SK-N-SH treated with all-trans-retinoic acid at 6 μM for 48 hours (cell line): ENCODE measurements at regions not wholly inside any gene's neighbourhood (a gene's known extent, or its start where the extent isn't known, plus 50 kb on each side); places are given as distances from the start of the nearest gene placed in this dataset.

Experiments
- ATAC-seq: fragments of 200-7000 bp; cut with Tn5 transposase; 3 replicates; pipeline ENCODE4 v1.9.1; 2020; ENCODE audit warnings: mild to moderate bottlenecking, moderate library complexity
- ARNTL ChIP-seq: fragments of 450-650 bp; formaldehyde crosslinking; IDR thresholded peaks from 2 replicates; pipeline ENCODE4 v1.5.0; 2020; ENCODE audit warnings: low read depth, mild to moderate bottlenecking, moderate library complexity, borderline replicate concordance
- BACH2 ChIP-seq: fragments of 250-450 bp; sonication (Bioruptor Pico); IDR thresholded peaks from 2 replicates; pipeline ENCODE4 v1.9.0; 2021; ENCODE audit warnings: mild to moderate bottlenecking, borderline replicate concordance
- CSDC2 ChIP-seq: fragments of 250-450 bp; sonication (Bioruptor Pico); IDR thresholded peaks from 2 replicates; pipeline ENCODE4 v1.5.0; 2020; ENCODE audit warnings: mild to moderate bottlenecking, moderate library complexity
- ESRRG ChIP-seq: fragments of 250-450 bp; sonication (Bioruptor Pico); IDR thresholded peaks from 2 replicates; pipeline ENCODE4 v1.6.1; 2021; ENCODE audit warnings: mild to moderate bottlenecking
- GLIS3 ChIP-seq: fragments of 250-450 bp; sonication (Bioruptor Pico); IDR thresholded peaks from 2 replicates; pipeline ENCODE4 v1.5.0; 2020; ENCODE audit warnings: mild to moderate bottlenecking, moderate library complexity
- ISL1 ChIP-seq: fragments of 250-450 bp; sonication (Bioruptor Pico); IDR thresholded peaks from 2 replicates; pipeline ENCODE4 v2.1.2; 2022; ENCODE audit warnings: mild to moderate bottlenecking, moderate library complexity
- OSR1 ChIP-seq: fragments of 250-450 bp; sonication (Bioruptor Pico); IDR thresholded peaks from 2 replicates; pipeline ENCODE4 v1.8.0; 2022; ENCODE audit warnings: moderate library complexity, mild to moderate bottlenecking, inconsistent platforms
- RARB ChIP-seq: fragments of 250-450 bp; sonication (Bioruptor Pico); IDR thresholded peaks from 2 replicates; pipeline ENCODE4 v1.8.0; 2021; ENCODE audit warnings: mild to moderate bottlenecking, moderate library complexity
- SNAI2 ChIP-seq: fragments of 250-450 bp; sonication (Bioruptor Pico); IDR thresholded peaks from 2 replicates; pipeline ENCODE4 v1.5.0; 2020; ENCODE audit warnings: mild to moderate bottlenecking, moderate library complexity
- TCF4 ChIP-seq: fragments of 250-450 bp; sonication (Bioruptor Pico); IDR thresholded peaks from 2 replicates; pipeline ENCODE4 v1.8.0; 2021; ENCODE audit warnings: mild to moderate bottlenecking, moderate library complexity, borderline replicate concordance
- TOX ChIP-seq: fragments of 250-450 bp; sonication (Bioruptor Pico); IDR thresholded peaks from 2 replicates; pipeline ENCODE4 v1.8.0; 2021; ENCODE audit warnings: mild to moderate bottlenecking, moderate library complexity, borderline replicate concordance
- TSHZ2 ChIP-seq: fragments of 250-450 bp; sonication (Bioruptor Pico); IDR thresholded peaks from 2 replicates; pipeline ENCODE4 v1.5.0; 2020; ENCODE audit warnings: mild to moderate bottlenecking, moderate library complexity
- ZC3H10 ChIP-seq: fragments of 250-450 bp; sonication (Bioruptor Pico); IDR thresholded peaks from 2 replicates; pipeline ENCODE4 v1.5.1; 2021; ENCODE audit warnings: mild to moderate bottlenecking, moderate library complexity
- ZFP3 ChIP-seq: fragments of 250-450 bp; sonication (Bioruptor Pico); IDR thresholded peaks from 2 replicates; pipeline ENCODE4 v1.5.0; 2020; ENCODE audit warnings: mild to moderate bottlenecking, moderate library complexity
- ZFP30 ChIP-seq: fragments of 450-650 bp; formaldehyde crosslinking; IDR thresholded peaks from 2 replicates; pipeline ENCODE4 v1.5.0; 2022; ENCODE audit warnings: mild to moderate bottlenecking, moderate library complexity
- ZNF565 ChIP-seq: fragments of 450-650 bp; formaldehyde crosslinking; conservative IDR thresholded peaks from 2 replicates; pipeline ENCODE4 v1.5.0; 2020; ENCODE audit warnings: low read depth, mild to moderate bottlenecking, moderate library complexity
- ZNF70 ChIP-seq: fragments of 450-650 bp; formaldehyde crosslinking; IDR thresholded peaks from 2 replicates; pipeline ENCODE4 v1.5.0; 2020; ENCODE audit warnings: mild to moderate bottlenecking, moderate library complexity
- ZNF8 ChIP-seq: fragments of 450-650 bp; formaldehyde crosslinking; IDR thresholded peaks from 2 replicates; pipeline ENCODE4 v1.5.0; 2020; ENCODE audit warnings: mild to moderate bottlenecking, moderate library complexity
- TF ChIP-seq, protein P1 (sequence below): fragments of 250-450 bp; sonication (Bioruptor Pico); IDR thresholded peaks from 2 replicates; pipeline ENCODE4 v1.8.0; 2020; ENCODE audit warnings: mild to moderate bottlenecking, moderate library complexity, borderline replicate concordance
- TF ChIP-seq, protein P2 (sequence below): fragments of 250-450 bp; sonication (Bioruptor Pico); IDR thresholded peaks from 2 replicates; pipeline ENCODE4 v1.5.1; 2021; ENCODE audit warnings: mild to moderate bottlenecking, moderate library complexity
- TF ChIP-seq, protein P3 (sequence below): fragments of 250-450 bp; sonication (Bioruptor Pico); IDR thresholded peaks from 2 replicates; pipeline ENCODE4 v1.8.0; 2021; ENCODE audit warnings: low read depth, mild to moderate bottlenecking, moderate library complexity, borderline replicate concordance

DNA sequence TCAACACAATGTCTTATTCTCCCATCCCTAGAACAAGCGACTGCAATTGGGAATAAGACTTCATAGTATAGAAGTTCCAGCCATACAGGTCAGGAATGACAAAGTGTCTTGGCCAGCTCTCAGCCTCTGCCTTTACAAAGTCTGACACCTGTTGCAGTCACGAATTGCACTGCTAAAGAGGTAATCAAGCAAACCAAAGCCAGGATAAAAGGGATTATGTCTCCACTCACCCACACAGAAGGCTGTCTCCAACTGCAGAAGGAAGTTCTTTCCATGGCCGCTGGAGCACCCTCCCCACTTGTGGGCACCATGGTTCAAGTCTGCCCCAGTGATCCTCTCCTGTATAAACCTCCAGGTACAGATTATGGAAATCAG, 114.8 kb upstream of the PKDCC start:
- no peak for ATAC-seq
- no peak for TF ChIP-seq ZNF70 (CRISPR knock-in tag)
- TF ChIP-seq ZFP3 (CRISPR knock-in tag) = no peak
- no peak for TF ChIP-seq CSDC2 (CRISPR knock-in tag)
- TF ChIP-seq, protein P1, sequence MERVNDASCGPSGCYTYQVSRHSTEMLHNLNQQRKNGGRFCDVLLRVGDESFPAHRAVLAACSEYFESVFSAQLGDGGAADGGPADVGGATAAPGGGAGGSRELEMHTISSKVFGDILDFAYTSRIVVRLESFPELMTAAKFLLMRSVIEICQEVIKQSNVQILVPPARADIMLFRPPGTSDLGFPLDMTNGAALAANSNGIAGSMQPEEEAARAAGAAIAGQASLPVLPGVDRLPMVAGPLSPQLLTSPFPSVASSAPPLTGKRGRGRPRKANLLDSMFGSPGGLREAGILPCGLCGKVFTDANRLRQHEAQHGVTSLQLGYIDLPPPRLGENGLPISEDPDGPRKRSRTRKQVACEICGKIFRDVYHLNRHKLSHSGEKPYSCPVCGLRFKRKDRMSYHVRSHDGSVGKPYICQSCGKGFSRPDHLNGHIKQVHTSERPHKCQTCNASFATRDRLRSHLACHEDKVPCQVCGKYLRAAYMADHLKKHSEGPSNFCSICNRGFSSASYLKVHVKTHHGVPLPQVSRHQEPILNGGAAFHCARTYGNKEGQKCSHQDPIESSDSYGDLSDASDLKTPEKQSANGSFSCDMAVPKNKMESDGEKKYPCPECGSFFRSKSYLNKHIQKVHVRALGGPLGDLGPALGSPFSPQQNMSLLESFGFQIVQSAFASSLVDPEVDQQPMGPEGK = no peak
- no peak for TF ChIP-seq ZNF565 (CRISPR knock-in tag)
- no peak for TF ChIP-seq RARB (CRISPR knock-in tag)

- no peak; the same call in 1 of the 3 replicates for ATAC-seq
- TF ChIP-seq ZNF8 (CRISPR knock-in tag) (no peak), ZFP30 (CRISPR knock-in tag) (no peak), TCF4 (CRISPR knock-in tag) (no peak), ZFP3 (CRISPR knock-in tag) (no peak), CSDC2 (CRISPR knock-in tag) (no peak), BACH2 (CRISPR knock-in tag) (no peak), GLIS3 (no peak), ISL1 (CRISPR knock-in tag) (no peak; the same call in 1 of the 2 replicates), ZC3H10 (CRISPR knock-in tag) (no peak), OSR1 (no peak), ESRRG (CRISPR knock-in tag) (no peak), SNAI2 (CRISPR knock-in tag) (no peak), ZNF70 (CRISPR knock-in tag) (no peak), ARNTL (CRISPR knock-in tag) (no peak), TSHZ2 (no peak)
- TF ChIP-seq, protein P1 = no peak
Measured at GRCh38 chr2:41933585-41934320, 114.1 kb upstream of the PKDCC start.

- ATAC-seq = no peak
- TF ChIP-seq, protein P2, sequence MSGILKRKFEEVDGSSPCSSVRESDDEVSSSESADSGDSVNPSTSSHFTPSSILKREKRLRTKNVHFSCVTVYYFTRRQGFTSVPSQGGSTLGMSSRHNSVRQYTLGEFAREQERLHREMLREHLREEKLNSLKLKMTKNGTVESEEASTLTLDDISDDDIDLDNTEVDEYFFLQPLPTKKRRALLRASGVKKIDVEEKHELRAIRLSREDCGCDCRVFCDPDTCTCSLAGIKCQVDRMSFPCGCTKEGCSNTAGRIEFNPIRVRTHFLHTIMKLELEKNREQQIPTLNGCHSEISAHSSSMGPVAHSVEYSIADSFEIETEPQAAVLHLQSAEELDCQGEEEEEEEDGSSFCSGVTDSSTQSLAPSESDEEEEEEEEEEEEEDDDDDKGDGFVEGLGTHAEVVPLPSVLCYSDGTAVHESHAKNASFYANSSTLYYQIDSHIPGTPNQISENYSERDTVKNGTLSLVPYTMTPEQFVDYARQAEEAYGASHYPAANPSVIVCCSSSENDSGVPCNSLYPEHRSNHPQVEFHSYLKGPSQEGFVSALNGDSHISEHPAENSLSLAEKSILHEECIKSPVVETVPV (CRISPR knock-in tag) = no peak
- TF ChIP-seq RARB (CRISPR knock-in tag) = no peak
- TF ChIP-seq TSHZ2 = no peak
- no peak for TF ChIP-seq ZC3H10 (CRISPR knock-in tag)
- TF ChIP-seq ZNF70 (CRISPR knock-in tag) = no peak
- TF ChIP-seq OSR1 = no peak
- no peak for TF ChIP-seq ZNF565 (CRISPR knock-in tag)
- TF ChIP-seq BACH2 (CRISPR knock-in tag) = no peak
- TF ChIP-seq TOX = no peak
- no peak for TF ChIP-seq ESRRG (CRISPR knock-in tag)
- TF ChIP-seq, protein P1 = no peak
- TF ChIP-seq, protein P3, sequence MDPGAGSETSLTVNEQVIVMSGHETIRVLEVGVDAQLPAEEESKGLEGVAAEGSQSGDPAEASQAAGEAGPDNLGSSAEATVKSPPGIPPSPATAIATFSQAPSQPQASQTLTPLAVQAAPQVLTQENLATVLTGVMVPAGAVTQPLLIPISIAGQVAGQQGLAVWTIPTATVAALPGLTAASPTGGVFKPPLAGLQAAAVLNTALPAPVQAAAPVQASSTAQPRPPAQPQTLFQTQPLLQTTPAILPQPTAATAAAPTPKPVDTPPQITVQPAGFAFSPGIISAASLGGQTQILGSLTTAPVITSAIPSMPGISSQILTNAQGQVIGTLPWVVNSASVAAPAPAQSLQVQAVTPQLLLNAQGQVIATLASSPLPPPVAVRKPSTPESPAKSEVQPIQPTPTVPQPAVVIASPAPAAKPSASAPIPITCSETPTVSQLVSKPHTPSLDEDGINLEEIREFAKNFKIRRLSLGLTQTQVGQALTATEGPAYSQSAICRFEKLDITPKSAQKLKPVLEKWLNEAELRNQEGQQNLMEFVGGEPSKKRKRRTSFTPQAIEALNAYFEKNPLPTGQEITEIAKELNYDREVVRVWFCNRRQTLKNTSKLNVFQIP (CRISPR knock-in tag) = no peak
- no peak for TF ChIP-seq ZFP3 (CRISPR knock-in tag)
- no peak for TF ChIP-seq GLIS3
- TF ChIP-seq SNAI2 (CRISPR knock-in tag) = no peak
- TF ChIP-seq ISL1 (CRISPR knock-in tag) = no peak
Measured at GRCh38 chr2:41934329-41934958, 113.4 kb upstream of the PKDCC start.
